Heart right ventricle (tissue), 16 donors: ENCODE measurements at regions not wholly inside any gene's neighbourhood (a gene's known extent, or its start where the extent isn't known, plus 50 kb on each side); places are given as distances from the start of the nearest gene placed in this dataset.

Experiments
- ATAC-seq, 8 donors: fragments of 200-7000 bp; cut with Tn5 transposase; one replicate each; pipeline ENCODE4 v1.9.1; 2020; ENCODE audit warnings: mild to moderate bottlenecking in 8 of 8, moderate library complexity in 8 of 8, moderate number of reproducible peaks in 1 of 8
- DNase-seq, 2 donors: peaks; one replicate each; pipeline ENCODE4 v3.0.0-alpha.2; 2020
- H3K27ac ChIP-seq, 10 donors: fragments of 200-600 bp; sonication (generic) in 2 of 10; one replicate each; pipeline versions ENCODE4 v1.5.0 to v1.8.0; 2020 to 2022; ENCODE audit warnings: mild to moderate bottlenecking in 3 of 10
- H3K27me3 ChIP-seq, 7 donors: fragments of 200-600 bp; one replicate each; pipeline ENCODE4 v1.8.0; 2021 to 2022; ENCODE audit warnings: mild to moderate bottlenecking in 2 of 7
- H3K36me3 ChIP-seq, 9 donors: fragments of 200-600 bp; sonication (generic) in 1 of 9; one replicate each; pipeline versions ENCODE4 v1.5.0 to v1.8.0; 2020 to 2022; ENCODE audit warnings: mild to moderate bottlenecking in 2 of 9
- H3K4me1 ChIP-seq, 9 donors: fragments of 200-600 bp; sonication (generic) in 1 of 9; one replicate each; pipeline versions ENCODE4 v1.5.0 to v1.8.0; 2020 to 2022; ENCODE audit warnings: mild to moderate bottlenecking in 4 of 9
- H3K4me3 ChIP-seq, 10 donors: fragments of 200-600 bp; sonication (generic) in 2 of 10; one replicate each; pipeline versions ENCODE4 v1.5.0 to v1.8.0; 2020 to 2022; ENCODE audit warnings: mild to moderate bottlenecking in 7 of 10, moderate library complexity in 2 of 10
- H3K9me3 ChIP-seq, 11 donors: fragments of 200-600 bp in 10 of 11; sonication (generic) in 2 of 11; one replicate each; pipeline versions ENCODE4 v1.5.0 to v1.8.0; 2013 to 2022; ENCODE audit warnings: mild to moderate bottlenecking in 2 of 11, control low read depth in 1 of 11, moderate library complexity in 1 of 11
- WGBS, 2 donors: extraction: QIAGEN DNeasy Blood & Tissue Kit; methylation state at CpG; one replicate each; pipeline ENCODE4 v1.1.7; 2013; ENCODE audit warnings: inconsistent platforms in 1 of 2; 5-methylcytosine and 5-hydroxymethylcytosine counted together
- intact Hi-C, 10 donors: fragments of 100-400 bp; cut with DNase I; formaldehyde crosslinking; loops; one replicate each; pipeline versions ENCODE4 v1.11.1 to v1.14.2; 2022
- TF ChIP-seq, protein P1 (sequence below), 9 donors: fragments of 200-600 bp; sonication (generic) in 2 of 9; IDR thresholded peaks; one replicate each; pipeline versions ENCODE4 v1.5.0 to v1.8.0; 2021 to 2022; ENCODE audit warnings: antibody characterized with exemption in 9 of 9, mild to moderate bottlenecking in 5 of 9, moderate library complexity in 1 of 9
- donor health status: Arrhythmogenic right ventricular cardiomyopathy.
- donor health status: ischemic (EF 13 %, LVEDD 7.1; RV severe dilation, severe dysfunction).
- donor health status: healthy with polysubstance abuse.
- donor health status: DM: no; HTN: yes; CAD: no.
- donor health status: DM: no; HTN: no; CAD: no.
- donor health status: ischemic (EF 25% LVEDD 6.9; RV normal size, moderate dysfunction).
- donor health status: ischemic (EF 25% LVEDD 5.7; RV mildly dilated, moderate dysfunction).
- donor health status: healthy.
- donor health status: DM: yes; HTN: yes; CAD: no.
- donor health status: Ischemic cardiomyopathy.
- donor health status: ischemic (EF 35%, LVEDD 5.7; RV mildly dilated, moderate dysfunction).
- donor health status: nonischemic (EF 11% LVEDD 7.7; RV severe dilation, severe dysfunction).
- donor health status: DM: yes; HTN: yes; CAD: no.
- donor health status: PGD.
- donor health status: ischemic (EF 29% LVEDD 5.4; RV normal size, mild dysfunction).
- donor health status: nonischemic (EF 23%, LVEDD 6.1; RV moderate dilation, normal function).

DNA sequence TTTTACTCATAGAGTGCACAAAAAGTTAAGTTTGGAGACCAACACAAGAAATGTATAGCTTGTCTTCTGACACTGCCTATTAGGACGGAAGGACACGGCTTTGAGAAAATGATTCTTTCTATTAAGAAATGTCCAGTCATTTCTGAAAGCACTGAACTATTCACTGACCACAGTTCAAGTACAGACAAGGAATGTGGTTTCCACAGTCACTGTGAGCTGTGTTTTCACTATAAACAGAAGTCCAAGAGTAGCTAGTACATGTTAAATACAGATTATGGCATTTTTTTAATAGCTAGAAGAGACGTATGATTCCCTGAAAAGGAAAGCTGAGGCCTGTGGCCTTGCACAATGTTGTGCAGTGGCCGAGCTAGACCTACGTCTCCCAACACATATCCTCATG is 115.1 kb upstream of the GPM6A start:
- Histone ChIP-seq H3K9me3 (no peaks in the 10 kb centered on the region), H3K27me3 (no peaks in the 10 kb centered on the region), H3K27ac (no peak overlapping the region), H3K4me3 (no peak overlapping the region), H3K4me1 (no peaks in the 10 kb centered on the region), H3K36me3 (no peaks in the 10 kb centered on the region)
- DNase-seq (no peak), ATAC-seq (no peak)
- intact Hi-C loops: no loop called here
- TF ChIP-seq, protein P1, sequence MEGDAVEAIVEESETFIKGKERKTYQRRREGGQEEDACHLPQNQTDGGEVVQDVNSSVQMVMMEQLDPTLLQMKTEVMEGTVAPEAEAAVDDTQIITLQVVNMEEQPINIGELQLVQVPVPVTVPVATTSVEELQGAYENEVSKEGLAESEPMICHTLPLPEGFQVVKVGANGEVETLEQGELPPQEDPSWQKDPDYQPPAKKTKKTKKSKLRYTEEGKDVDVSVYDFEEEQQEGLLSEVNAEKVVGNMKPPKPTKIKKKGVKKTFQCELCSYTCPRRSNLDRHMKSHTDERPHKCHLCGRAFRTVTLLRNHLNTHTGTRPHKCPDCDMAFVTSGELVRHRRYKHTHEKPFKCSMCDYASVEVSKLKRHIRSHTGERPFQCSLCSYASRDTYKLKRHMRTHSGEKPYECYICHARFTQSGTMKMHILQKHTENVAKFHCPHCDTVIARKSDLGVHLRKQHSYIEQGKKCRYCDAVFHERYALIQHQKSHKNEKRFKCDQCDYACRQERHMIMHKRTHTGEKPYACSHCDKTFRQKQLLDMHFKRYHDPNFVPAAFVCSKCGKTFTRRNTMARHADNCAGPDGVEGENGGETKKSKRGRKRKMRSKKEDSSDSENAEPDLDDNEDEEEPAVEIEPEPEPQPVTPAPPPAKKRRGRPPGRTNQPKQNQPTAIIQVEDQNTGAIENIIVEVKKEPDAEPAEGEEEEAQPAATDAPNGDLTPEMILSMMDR (IDR thresholded peaks at IDR 0.05): no peak
- whole genome bisulfite sequencing, 2 donors: 90 to 92% methylated on average over 5 of the region's 5 CpGs

DNA sequence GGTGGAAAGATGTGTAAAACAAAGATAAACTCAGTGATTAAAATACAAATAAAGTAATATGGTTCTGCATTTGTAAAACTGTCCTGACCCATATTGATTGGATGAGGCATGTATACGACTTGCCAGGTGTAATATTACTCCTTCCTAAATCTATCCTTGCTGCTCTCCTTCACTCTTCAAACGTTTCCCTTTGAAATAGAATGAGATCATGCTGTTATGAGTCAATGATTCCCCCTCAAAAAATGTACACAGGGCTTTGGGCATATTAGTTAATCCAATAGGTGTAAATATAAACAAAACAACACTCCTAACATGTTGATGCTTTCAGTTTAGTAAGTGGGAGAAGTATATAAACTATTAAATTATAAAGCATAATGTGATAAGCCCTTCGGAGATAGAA is 117.4 kb upstream of the GPM6A start:
- Histone ChIP-seq H3K27me3 (no peaks in the 10 kb centered on the region), H3K4me1 (no peaks in the 10 kb centered on the region), H3K36me3 (no peaks in the 10 kb centered on the region), H3K9me3 (no peaks in the 10 kb centered on the region), H3K4me3 (no peak overlapping the region), H3K27ac (no peak overlapping the region)
- no peak for DNase-seq
- ATAC-seq: no peak
- 57% methylated on average over 3 of the region's 3 CpGs for WGBS, 2 donors
- TF ChIP-seq, protein P1 (IDR thresholded peaks at IDR 0.05): no peak
- intact Hi-C loops: no loop called here

DNA sequence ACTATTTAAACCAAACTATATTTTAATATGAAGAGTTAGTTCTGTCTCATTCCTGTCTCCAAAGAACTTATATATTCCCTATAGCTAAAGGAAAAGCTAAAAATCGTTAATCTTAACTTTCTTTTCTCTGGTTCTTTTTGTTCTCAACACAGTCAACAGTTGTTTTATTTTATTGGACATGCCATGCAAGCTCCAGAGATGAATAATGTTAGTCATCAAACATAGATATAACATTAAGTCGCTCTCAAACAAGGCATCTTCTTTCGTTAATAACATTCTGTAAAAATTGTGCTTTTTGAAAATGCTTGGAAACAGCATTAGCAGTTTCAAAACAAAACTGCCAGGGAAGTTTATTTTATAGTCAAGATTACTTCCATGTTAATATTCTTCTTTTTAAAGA is 117.9 kb upstream of the GPM6A start:
- H3K9me3 ChIP-seq: no peaks in the 10 kb centered on the region
- TF ChIP-seq, protein P1 (IDR thresholded peaks at IDR 0.05): no peak
- H3K27ac ChIP-seq: no peak overlapping the region
- no peak overlapping the region for H3K4me3 ChIP-seq
- ATAC-seq: no peak
- H3K27me3 ChIP-seq: no peaks in the 10 kb centered on the region
- H3K36me3 ChIP-seq: no peaks in the 10 kb centered on the region
- WGBS, 2 donors: 65 to 70% methylated on average over 3 of the region's 3 CpGs
- H3K4me1 ChIP-seq: no peaks in the 10 kb centered on the region
- intact Hi-C loops: no loop called here
- DNase-seq: no peak

DNA sequence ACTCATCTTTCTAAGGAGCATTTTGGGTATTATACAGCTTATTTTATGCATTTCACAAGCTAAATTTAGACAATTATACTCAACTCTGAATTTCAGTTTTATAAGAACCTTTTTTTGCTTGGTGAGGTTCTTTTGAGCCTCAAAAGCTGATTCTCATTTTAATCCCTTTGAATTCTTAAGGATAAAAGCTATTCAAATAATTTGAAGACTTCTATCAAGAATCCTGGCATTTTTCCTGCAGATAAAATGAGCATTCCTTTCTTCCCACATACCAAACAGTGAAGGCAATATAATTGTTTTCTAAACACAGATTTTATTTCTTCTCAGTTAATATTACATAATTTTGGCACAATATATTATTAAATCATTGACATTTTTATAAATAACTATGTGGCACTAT is 118.4 kb upstream of the GPM6A start:
- no peaks in the 10 kb centered on the region for H3K27me3 ChIP-seq
- H3K4me3 ChIP-seq: no peak overlapping the region
- no peaks in the 10 kb centered on the region for H3K4me1 ChIP-seq
- H3K27ac ChIP-seq: no peak overlapping the region
- TF ChIP-seq, protein P1 (IDR thresholded peaks at IDR 0.05): no peak
- no peaks in the 10 kb centered on the region for H3K9me3 ChIP-seq
- ATAC-seq: no peak
- intact Hi-C loops: no loop called here
- DNase-seq: no peak
- H3K36me3 ChIP-seq: no peaks in the 10 kb centered on the region

DNA sequence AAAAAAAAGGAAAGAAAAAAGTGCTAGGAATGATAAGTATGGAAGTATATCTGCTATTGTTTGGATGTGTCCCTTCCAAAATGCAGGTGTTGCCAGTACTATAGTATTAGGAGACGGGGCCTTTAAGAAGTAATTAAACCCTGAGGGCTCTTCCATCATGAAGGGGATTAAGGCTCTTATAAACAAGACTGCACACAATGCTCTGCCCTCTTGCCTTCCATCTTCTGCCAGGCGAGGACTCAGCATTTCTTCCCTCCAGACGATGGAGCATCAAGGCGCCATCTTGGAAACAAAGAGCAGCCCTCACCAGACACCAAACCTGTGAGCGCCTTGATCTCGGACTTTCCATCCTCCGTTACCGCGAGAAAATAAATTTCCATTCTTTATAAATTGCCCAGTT is 120.1 kb upstream of the GPM6A start:
- DNase-seq (no peak), ATAC-seq (no peak)
- no peaks in the 10 kb centered on the region for H3K9me3 ChIP-seq
- intact Hi-C loops: no loop called here
- no peaks in the 10 kb centered on the region for H3K4me1 ChIP-seq
- H3K27ac ChIP-seq: no peak overlapping the region
- no peak overlapping the region for H3K4me3 ChIP-seq
- H3K36me3 ChIP-seq: no peaks in the 10 kb centered on the region
- 98 to 99% methylated on average over 9 of the region's 9 CpGs for WGBS, 2 donors
- no peaks in the 10 kb centered on the region for H3K27me3 ChIP-seq
- TF ChIP-seq, protein P1 (IDR thresholded peaks at IDR 0.05): no peak
